ENCODE measurements at regions not wholly inside any gene's neighbourhood (a gene's known extent, or its start where the extent isn't known, plus 50 kb on each side); places are given as distances from the start of the nearest gene placed in this dataset.

DNA sequence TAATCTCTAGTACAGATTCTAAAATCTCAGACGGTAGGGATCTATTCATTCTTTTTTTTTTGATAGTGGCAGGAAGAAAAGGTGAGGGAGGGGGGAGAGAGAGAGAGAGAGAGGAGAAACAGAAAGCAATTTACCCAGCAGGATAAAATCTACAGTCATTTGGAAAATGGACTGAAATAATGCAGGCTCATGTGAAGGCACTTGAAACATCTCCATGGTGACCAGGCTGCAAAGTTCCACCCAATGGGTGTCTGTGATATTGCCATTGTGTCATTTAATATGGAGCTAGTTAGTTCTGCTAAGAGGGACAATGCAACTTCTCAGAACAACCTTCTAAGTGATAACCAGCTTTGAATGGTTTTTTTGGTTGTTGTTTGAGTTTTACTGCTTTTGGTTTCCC lies 165.2 kb upstream of the RAG2 start:
- Histone ChIP-seq H3K4me3 (ENCODE audit: low read depth, low read length) (no peak overlapping the region), H3K27me3 (ENCODE audit: control insufficient read depth, insufficient read depth, low read length) (no peaks in the 10 kb centered on the region), H3K36me3 (ENCODE audit: control insufficient read depth, insufficient read depth, low read length) (no peaks in the 10 kb centered on the region)
- TF ChIP-seq, protein P1, sequence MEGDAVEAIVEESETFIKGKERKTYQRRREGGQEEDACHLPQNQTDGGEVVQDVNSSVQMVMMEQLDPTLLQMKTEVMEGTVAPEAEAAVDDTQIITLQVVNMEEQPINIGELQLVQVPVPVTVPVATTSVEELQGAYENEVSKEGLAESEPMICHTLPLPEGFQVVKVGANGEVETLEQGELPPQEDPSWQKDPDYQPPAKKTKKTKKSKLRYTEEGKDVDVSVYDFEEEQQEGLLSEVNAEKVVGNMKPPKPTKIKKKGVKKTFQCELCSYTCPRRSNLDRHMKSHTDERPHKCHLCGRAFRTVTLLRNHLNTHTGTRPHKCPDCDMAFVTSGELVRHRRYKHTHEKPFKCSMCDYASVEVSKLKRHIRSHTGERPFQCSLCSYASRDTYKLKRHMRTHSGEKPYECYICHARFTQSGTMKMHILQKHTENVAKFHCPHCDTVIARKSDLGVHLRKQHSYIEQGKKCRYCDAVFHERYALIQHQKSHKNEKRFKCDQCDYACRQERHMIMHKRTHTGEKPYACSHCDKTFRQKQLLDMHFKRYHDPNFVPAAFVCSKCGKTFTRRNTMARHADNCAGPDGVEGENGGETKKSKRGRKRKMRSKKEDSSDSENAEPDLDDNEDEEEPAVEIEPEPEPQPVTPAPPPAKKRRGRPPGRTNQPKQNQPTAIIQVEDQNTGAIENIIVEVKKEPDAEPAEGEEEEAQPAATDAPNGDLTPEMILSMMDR (IDR thresholded peaks at IDR 0.05; ENCODE audit: insufficient read depth, low read length, severe bottlenecking) = no peak
- no peak for FAIRE-seq
- no peak for DNase-seq (ENCODE audit: low read depth)

DNA sequence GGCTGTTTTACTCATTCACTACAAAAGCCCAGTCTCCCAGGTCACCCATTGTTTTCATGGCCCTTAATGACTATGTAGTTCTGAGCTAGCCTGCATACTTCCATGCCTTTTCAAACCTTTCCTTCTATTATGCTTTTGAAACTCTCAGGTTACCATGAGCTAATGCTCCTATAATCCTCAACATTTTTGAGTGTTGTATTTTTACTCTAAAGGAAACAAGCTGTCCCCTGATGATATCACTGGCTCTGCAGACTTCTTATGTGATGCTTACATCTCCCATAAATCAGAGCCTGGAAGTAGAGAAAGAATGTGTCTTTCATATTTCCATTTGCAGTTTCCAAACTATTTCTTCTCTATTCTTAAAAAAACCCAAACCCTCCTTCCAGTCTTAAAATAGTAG lies 159.0 kb upstream of the RAG2 start:
- Histone ChIP-seq H3K27me3 (ENCODE audit: control insufficient read depth, insufficient read depth, low read length) (no peaks in the 10 kb centered on the region), H3K4me3 (ENCODE audit: low read depth, low read length) (no peak overlapping the region), H3K36me3 (ENCODE audit: control insufficient read depth, insufficient read depth, low read length) (no peaks in the 10 kb centered on the region)
- no peak for DNase-seq (ENCODE audit: low read depth)
- FAIRE-seq = no peak
- TF ChIP-seq, protein P1 (IDR thresholded peaks at IDR 0.05; ENCODE audit: insufficient read depth, low read length, severe bottlenecking) = no peak

DNA sequence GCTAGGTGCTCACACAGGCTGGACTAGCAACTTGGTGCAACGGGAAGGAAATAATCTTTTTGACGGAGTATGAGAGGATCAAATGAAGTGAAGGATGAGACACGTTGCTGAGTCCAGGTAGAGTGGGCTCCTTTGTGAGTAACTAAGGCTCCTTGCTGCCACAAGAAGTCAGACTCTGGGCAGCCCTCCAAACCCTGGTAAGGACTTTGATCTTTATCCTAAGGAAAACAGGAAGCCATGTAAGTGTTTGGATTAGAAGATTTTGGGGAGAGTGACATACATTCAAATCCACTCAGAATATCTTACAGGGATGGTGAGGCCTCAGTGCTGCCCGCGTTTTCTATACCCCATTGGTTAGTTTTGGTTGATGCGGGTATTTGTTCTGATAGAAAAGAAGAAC lies 155.9 kb upstream of the RAG2 start:
- DNase-seq (ENCODE audit: low read depth) = no peak
- no peaks in the 10 kb centered on the region for H3K27me3 ChIP-seq (ENCODE audit: control insufficient read depth, insufficient read depth, low read length)
- TF ChIP-seq, protein P1 (IDR thresholded peaks at IDR 0.05; ENCODE audit: insufficient read depth, low read length, severe bottlenecking) = no peak
- no peak overlapping the region for H3K4me3 ChIP-seq (ENCODE audit: low read depth, low read length)
- H3K36me3 ChIP-seq (ENCODE audit: control insufficient read depth, insufficient read depth, low read length) = no peaks in the 10 kb centered on the region
- no peak for FAIRE-seq

DNA sequence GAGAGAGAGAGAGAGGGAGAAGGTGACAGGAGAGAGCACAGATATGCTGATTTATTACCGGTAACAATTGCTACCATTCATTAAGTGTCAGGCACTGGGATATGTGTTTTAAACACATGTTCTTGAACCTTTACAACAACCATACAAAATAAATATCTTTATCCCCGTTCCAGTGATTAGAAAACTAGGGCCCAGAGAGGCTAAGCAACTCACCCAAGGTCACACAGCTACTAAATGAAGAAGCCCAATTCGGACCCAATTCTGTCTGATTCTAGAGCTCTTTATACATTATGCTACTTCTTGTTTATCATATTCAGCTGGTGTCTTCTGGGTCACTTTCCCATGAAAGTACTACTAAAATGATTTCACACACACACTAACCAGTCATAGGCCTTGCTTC lies 154.0 kb upstream of the RAG2 start:
- FAIRE-seq = no peak
- no peaks in the 10 kb centered on the region for H3K27me3 ChIP-seq (ENCODE audit: control insufficient read depth, insufficient read depth, low read length)
- DNase-seq (ENCODE audit: low read depth) = no peak
- no peaks in the 10 kb centered on the region for H3K36me3 ChIP-seq (ENCODE audit: control insufficient read depth, insufficient read depth, low read length)
- H3K4me3 ChIP-seq (ENCODE audit: low read depth, low read length) = no peak overlapping the region
- TF ChIP-seq, protein P1 (IDR thresholded peaks at IDR 0.05; ENCODE audit: insufficient read depth, low read length, severe bottlenecking) = no peak

DNA sequence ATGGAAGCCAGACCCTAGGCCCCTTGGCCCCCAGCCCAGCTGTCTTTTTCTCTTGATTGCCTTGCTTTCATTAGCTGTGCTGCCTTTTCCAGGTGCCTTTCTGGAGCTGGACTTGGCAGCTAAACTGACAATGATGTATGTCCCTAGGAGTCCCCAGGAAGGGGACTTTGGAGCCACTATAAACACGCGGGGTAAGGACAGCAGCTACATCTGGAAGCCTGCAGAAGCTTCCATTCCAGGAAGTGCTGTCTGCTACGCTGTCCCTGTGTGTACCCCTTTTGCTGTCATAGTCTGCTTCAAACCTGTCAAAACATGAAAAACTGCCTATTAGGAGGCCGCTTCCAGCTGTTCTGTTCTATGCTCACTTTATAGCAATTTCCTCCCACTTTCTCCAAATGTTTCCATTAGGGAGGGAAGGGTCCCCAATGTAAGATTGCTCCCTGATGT lies 153.3 kb upstream of the RAG2 start:
- Histone ChIP-seq H3K36me3 (ENCODE audit: control insufficient read depth, insufficient read depth, low read length) (no peaks in the 10 kb centered on the region), H3K27me3 (ENCODE audit: control insufficient read depth, insufficient read depth, low read length) (no peaks in the 10 kb centered on the region), H3K4me3 (ENCODE audit: low read depth, low read length) (no peak overlapping the region)
- FAIRE-seq (no peak), DNase-seq (ENCODE audit: low read depth) (no peak)
- TF ChIP-seq, protein P1 (IDR thresholded peaks at IDR 0.05; ENCODE audit: insufficient read depth, low read length, severe bottlenecking) = no peak

DNA sequence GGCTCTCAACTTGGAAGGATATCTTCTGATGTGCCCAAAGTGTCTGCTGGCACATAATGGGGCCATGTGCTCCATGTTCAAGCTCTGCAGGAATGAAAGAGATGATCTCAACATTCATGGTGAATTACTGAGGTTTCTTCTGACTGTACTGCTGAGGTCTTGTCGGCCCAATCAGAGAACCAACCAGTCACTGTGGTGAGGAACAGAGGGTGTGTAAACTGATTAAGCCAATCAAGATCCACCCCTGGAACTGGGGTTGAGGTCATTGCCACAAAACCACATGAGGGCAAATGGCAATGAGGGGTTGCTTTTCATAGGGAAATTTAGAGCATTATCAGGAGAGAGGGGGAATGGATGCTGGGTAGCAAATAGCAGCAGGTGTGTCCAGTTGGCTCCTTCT lies 152.3 kb upstream of the RAG2 start:
- no peaks in the 10 kb centered on the region for H3K36me3 ChIP-seq (ENCODE audit: control insufficient read depth, insufficient read depth, low read length)
- no peaks in the 10 kb centered on the region for H3K27me3 ChIP-seq (ENCODE audit: control insufficient read depth, insufficient read depth, low read length)
- H3K4me3 ChIP-seq (ENCODE audit: low read depth, low read length) = no peak overlapping the region
- TF ChIP-seq, protein P1 (IDR thresholded peaks at IDR 0.05; ENCODE audit: insufficient read depth, low read length, severe bottlenecking) = no peak
- FAIRE-seq = no peak
- no peak for DNase-seq (ENCODE audit: low read depth)

All from bronchial epithelial cell (primary cell).